GM21737 (cell line): ENCODE measurements at regions not wholly inside any gene's neighbourhood (a gene's known extent, or its start where the extent isn't known, plus 50 kb on each side); places are given as distances from the start of the nearest gene placed in this dataset.

Experiments used
- ATAC-seq: cut with Tn5 transposase; IDR thresholded peaks from one replicate; pipeline ENCODE4 v1.9.1; 2021; ENCODE audit warnings: mild to moderate bottlenecking, moderate library complexity; ENCODE audit not compliant: unreplicated experiment

DNA sequence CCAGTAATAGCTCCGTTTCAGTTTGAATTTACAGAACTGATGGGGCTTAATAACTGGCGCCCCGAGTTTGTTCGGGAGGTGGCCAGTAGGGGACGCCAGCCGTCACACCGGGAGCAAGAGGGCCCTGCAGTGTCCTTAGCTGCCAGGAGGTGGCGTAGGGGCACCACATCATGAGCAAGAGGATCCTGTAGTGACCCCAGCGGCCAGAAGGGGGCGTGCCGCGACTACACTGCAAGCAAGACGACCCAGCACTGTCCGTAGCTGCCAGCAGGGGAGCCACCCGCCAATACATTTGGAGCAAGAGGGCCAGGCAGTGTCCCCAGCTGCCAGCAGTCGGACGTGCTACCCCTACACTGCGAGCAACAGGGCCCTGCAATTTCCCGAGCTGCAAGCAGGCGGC is 663.7 kb upstream of the B3GAT1 start:
- ATAC-seq: peak; percentile 54

DNA sequence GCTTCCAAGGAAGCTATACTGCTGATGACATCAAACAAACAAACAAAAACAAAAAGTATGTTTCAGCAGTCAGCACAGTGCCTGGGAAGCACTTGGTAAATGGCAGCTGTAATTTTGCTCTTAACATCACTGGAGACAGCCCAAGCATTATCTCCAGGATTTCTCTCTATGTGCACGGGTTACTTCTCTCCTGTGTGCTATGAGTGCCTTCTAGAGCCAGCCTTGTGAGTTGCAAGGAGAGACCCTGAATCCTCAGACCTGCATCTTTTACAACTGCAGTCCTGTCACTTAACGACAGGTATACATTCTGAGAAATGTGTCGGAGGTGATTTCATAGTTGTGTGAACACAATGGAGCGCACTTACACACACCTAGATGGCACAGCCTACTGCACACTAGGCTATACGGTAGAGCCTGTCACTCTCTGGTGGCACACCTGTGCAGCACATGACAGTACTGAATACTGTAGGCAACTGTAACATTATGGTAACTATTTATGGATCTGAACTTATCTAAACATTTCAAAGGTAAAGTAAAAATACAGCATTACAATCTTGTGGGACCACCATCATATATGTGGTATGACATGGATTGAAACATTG is 662.5 kb upstream of the B3GAT1 start:
- no peak for ATAC-seq

DNA sequence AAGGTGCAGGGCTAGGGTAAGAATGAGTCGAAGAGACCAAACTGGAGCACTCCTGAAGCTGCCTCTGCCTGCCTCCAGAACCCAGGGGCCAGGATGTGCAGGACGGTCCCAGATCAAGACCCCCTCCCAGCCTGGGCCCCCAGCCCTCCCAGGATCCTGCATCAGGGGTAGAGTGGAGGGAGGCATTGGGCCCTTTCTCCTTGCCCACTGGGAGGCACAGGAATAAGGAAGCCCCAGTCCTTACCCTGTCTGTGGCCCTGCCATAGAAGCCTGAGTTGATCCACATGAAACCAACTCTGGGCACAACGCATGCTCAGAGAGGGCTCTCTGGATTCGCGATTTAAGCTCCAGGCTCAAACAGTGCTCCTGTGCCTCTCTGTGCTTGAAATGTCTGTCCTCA is 661.8 kb upstream of the B3GAT1 start:
- ATAC-seq: no peak

DNA sequence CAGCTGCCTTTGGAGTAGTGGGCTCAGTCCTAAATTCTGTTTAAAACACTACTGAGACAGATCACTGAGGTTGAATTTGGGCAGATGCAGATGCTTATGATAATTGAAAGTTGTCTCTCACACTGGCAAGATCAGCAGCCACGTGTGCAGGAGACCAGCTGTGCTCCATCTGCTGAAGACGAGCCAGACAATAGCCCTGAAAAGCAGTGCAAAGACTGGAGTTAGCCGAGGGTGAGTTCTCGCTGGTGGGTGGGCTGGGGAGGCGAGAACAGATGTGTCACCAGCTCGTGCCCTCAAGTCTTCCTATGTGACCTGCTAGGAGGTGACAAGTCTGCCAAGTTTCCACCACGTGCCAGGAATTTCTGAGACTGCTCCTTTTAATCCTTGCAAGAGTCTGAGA is 661.3 kb upstream of the B3GAT1 start:
- no peak for ATAC-seq

DNA sequence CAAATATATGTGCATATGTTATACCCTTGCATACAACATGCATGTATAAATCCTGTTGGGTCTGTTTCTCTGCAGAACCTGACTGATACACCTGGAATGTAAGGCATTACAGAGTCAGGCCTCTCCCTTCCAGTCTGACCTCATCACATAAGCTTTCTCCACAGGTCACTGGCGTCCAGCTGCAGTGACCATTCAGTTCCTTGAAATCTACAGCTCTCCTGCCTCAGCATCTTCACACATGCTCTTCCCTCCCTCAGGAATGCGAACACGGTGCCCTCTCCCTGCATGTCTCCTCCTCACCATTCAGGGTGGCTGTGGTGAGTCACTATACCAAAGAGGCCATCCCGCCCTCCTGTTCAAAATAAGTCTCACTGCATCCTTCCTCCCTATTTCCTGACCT is 657.8 kb upstream of the B3GAT1 start:
- ATAC-seq: no peak

DNA sequence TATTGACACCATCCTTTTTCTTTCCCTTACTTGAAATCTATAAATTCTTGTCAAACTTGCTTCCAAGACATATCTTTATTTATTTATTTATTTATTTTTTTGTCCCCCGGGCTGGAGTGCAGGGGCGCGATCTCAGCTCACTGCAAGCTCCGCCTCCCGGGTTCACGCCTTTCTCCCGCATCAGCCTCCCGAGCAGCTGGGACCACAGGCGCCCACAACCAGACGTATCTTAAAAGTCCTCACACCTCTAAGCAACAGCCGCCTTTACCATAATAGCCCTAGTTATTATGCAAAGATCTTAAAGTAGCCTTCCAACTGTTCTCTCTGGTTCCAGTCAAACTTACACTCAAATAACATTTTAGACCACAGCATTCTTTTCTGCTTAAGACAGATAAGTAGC is 657.0 kb upstream of the B3GAT1 start:
- ATAC-seq: no peak

DNA sequence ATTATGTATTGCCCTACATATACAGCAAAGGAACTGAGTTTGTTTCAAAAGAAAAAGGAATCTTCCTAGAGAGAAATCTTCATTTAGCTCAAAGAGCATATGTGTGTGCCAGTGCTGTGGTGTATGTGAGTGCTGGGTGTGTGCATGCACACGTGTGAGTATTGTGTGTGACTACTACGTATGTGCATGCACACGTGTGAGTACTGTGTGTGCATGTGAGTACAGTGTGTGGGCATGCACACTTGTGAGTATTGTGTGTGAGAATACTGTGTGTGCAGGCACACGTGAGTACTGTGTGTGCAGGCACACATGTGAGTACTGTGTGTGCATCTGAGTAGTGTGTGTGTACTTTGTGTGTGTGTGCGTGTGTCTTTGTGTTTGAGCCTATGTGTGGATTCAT is 651.0 kb upstream of the B3GAT1 start:
- no peak for ATAC-seq

DNA sequence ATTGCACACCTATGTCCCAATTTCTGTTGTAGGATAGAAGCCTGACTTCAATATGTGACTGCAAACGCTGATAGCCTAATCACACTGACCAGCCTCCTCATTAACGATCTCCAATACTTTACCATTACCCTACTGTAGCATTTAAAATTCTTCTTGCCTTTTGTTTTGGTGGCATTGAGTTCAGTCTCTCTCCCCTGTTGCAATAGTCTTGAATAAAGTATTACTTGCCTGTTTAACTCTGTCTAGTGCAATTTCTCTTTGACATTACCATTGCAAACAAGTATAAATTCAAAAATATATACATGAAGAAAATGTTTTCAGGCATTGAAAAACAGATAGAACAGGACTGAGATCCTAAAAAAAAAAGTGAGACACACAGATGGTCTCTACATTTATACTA is 649.1 kb upstream of the B3GAT1 start:
- ATAC-seq: no peak

DNA sequence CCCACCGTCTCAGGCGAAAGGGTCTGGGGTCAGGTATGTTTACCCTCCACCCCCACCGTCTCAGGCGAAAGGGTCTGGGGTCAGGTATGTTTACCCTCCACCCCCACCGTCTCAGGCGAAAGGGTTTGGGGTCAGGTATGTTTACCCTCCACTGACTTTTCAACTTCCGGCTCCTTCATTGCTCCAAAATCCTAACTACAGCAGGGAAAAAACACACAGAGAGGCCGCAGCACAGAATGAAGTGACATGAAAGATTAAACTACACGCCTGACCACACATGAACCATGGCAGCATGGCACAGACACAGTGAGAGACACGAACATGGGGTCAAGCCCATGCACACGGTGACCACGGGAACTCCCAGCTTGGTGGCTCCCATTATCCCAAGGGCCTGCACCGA is 634.9 kb upstream of the B3GAT1 start:
- ATAC-seq: no peak

DNA sequence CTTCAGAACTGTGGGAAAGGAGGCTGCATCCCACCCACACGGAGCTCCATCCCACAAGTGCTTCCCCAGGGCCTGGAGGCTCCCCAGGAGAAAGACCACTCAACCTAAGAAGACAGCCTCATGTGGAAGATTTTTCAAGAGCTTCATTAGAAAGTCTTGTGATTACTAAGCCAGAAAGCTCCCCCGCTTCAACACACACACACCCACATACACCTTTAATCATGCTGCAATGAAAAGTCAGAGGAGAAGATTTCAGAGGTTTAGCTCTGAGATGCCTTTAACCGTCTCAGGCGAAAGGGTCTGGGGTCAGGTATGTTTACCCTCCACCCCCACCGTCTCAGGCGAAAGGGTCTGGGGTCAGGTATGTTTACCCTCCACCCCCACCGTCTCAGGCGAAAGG is 634.5 kb upstream of the B3GAT1 start:
- ATAC-seq: no peak

DNA sequence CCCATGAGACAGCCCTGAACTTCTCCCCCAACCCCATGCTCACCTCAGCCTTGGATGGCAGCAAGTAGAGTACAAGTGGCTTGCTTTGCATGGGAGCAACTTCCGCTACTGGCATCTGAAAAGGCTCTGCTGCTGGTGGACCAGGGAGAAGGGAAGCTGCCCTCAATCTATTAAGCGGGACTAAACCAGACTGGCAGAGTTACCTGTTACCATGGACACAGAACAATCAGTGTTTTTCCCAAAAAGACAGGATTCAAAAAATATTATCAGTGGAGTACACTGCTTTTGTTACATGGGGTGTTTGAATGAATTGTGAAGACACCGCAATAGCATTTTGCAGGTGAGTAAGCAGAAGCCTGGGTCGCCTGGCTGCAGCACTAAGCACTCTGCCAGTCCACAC is 631.4 kb upstream of the B3GAT1 start:
- ATAC-seq: no peak

DNA sequence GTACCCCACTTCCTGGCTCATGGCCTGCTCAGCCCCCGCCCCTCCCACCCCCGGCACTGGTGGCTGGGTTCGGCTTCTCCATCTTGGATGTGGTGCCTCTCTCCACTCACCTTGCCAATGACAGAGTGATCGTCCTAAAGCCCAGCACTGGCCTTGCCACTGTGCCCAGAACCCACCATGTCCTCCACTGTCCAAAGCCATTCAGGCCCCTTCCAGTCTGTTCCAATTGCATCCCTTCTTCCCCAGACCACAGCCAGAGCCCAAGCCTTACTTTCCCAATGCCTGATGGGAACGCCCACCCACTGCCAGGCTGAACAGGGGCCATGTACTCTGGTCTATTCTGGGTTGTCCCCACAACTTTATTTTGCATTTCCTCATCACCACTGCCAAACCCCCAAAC is 625.8 kb upstream of the B3GAT1 start:
- ATAC-seq: no peak

DNA sequence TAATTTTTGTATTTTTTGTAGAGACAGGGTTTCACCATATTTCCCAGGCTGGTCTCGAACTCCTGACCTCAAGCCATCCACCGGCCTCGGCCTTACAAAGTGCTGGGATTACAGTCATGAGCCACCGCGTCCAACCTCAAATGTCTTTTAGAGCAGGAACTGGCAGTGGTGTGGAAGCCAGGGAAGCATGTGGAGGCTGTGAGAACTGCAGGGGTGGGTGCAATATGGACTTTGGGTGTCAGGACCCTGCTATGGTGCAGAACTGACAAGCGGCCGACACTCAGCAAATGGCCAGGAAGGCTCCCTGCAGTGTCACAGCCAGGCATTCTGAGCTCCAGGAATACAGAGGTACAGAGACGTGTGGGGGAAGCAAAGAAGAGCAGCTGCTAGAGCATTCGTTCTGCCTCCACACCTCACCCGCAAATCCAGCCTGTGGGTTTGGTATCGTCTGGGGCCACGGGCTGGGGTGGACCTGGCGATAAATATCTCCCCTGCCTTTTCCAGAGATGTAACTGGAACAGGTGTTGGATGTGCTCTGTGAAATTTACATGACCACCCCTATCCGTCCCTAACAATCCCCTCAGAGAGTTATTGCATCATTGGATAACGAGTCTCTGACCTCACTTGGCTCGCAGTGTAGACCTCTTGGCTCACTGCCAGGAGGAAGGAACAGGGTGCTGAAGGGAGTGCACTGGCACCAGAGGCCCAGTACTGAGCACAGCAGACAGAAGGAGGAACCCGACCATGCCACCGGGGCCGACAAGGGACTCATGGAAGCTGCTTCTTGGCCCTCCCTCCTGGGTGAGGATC is 624.7 kb upstream of the B3GAT1 start:
- ATAC-seq: no peak

DNA sequence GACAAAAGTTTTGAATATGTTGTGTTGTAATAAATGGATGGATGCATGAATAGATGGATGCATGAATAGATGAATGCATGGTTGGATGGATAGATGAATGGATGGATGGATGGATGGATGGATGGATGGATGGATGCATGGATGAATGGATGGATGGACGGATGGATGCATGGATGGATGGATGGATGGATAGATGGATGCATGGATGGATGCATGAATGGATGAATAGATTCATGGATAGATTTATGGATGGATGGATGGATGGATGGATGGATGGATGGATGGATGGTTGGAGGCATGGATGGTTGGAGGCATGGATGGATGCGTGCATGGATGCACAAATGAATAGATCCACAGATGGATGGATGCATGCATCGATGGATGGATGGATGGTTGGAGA is 623.2 kb upstream of the B3GAT1 start:
- ATAC-seq: no peak

DNA sequence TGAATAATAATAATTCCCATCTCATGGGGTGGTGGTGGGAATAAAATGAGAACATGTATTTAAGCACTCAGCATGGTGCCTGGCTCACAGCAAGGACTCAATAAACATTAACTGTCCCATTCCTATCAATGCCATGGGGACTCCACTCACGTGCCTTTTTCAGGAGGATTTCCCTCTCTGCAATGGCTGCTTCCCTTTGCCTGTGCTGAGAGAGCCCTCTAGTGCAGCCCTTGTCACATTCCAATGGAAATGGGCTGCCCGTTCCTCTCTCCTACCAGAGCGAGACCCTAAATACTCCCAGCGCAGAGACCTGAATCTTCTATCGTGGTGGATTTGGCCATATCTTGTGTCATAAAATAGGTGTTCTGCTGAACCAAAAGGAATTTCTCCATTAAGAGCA is 621.5 kb upstream of the B3GAT1 start:
- no peak for ATAC-seq

DNA sequence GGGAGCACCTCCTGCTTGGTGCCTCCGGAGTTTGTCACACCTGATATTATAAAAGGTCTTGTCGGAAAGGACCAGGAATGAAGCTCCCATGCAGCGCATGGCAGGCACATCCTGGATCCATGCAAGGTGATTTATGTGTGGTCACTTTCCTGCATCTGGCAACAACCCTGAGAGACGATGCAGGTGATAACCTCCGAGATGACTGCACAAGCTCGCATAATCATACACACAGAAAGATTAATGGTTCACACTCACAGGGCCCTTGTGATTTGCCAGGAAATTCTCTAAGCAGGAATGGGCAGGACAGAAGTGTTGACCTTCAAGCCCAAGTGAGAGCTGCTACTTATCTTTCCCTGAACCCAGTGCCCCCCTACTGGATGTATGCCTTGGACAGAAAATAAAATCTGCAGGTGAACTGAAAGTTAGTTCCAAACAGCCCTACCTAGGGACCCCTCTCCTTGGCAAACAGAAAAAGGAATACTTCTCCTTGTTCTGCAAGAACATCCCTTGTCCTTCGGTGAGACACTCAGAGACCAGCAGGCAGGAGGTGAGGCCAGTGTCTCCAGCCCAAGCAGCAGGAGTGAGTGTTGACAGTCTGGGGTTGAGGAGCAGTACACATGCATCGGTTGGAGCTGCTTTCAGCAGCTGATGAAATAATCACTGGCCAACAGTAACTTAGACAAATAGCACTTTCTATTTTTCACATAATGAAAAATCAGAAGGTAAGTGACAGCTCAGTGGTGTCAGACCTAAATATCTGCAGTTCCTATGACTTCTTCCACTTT is 619.4 kb upstream of the B3GAT1 start:
- ATAC-seq: no peak

DNA sequence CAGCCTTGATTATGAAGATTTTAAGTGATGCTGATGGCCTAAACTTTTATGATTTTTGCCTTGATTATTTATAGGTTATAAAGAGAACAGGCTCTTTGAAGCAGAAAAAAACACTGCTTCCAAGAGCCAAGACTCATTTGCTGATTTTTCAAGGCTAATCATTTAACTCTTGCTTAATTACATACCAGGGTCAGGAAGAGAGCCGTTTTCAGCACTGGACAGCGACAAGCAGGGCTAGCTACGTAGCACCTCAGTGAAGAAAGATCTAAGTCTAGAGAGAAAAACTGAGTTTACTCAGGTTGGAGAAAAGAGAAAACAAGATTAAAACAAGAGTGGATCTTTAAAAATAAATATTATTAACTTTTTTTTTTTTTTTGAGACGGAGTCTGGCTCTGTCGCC is 615.4 kb upstream of the B3GAT1 start:
- ATAC-seq: no peak

DNA sequence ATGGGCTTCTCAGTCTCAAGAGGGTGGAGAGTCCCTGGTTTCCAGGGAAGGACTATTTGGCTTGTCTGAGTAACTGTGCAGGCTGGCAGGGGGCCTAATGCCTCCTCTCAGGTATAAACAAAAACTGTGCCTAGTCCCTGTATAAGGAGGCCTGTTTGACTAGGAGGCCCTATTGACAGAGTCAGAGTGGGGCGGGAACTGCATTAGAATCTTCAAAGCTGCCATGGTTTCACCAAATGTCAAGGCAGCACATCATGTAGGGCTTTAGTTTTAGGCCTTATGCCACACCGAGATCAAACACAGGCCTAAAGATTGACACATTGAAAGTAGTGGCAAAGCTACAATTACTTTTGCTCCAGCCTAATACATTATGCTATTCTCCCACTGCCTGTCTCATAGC is 611.5 kb upstream of the B3GAT1 start:
- ATAC-seq: no peak

DNA sequence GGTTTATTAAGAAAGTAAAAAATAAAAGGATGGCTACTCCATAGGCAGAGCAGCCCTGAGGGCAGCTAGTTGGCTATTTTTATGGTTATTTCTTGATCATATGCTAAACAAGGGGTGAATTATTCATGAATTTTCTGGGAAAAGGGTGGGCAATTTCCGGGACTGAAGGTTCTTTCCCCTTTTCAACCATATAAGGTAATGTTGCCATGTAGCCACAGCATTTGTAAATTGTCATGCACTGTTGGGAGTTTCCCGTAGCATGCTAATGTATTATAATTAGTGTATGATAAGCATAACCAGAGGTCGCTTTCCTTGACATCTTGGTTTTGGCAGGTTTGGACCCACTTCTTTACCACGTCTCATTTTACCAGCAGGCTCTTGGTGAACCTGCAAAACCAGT is 610.4 kb upstream of the B3GAT1 start:
- no peak for ATAC-seq

DNA sequence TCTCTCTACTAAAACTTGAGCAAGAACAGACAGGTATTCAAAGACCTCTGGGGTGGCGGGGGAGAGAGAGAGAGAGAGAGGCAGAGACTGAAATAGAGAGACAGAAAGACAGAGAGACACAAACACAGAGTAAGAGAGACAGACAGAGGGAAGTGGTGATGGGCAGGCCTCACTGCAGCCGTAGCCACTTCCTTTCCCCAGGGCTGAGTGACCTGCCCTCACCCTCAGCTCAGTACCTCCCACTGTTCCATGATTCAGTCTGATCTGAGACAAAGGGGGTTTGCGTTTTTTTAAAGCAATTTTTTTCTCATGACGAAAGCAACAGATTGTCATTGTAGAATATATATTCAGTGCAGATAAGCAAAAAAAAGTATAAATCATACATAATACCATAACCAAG is 607.9 kb upstream of the B3GAT1 start:
- no peak for ATAC-seq

DNA sequence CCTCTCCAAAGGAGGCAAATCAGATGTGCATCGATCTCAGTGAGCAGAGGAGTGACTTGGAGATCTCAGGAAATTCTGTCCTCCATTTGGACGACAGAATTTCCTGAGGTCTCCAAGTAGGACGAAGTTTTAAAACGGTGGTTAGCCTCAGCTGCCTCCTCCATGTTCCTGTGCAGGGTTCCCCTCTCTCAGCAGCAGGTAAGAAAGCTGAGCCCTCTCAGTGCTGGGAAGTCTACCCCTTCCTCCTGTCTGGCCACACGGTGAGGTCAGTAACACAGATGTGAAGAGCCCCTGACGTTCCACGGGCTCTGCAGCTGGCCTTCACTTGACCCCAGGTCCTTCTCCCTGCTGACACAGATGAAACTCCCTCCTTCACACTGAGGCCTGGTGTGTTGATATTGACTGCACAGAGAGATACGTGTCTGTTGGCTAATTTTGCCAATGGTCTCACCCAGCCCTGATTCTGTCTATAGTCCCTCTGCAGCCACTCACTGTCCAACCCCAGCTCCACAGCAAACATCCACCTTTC is 607.4 kb upstream of the B3GAT1 start:
- ATAC-seq: no peak

DNA sequence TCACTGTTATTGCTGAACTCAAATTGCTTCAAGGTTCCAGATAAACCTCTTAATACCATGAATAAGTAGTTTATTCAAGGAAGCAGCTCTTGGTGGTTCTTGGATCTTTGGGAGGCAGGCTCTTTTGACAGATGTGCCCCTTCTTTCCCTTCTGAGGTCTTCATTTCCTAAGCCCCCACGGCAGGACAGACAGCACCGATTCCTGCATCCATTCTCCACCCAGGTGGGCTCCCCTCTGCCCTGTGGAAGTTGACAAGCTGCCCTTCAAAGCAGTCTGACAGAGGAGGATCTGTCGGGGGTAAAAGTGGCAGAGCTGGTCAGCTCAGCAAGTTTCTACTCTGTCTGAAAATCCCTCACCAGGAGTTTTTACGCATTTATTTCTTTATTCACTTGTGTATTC is 605.3 kb upstream of the B3GAT1 start:
- no peak for ATAC-seq
